Forelimb muscle (tissue), 1 donor: ENCODE measurements at regions not wholly inside any gene's neighbourhood (a gene's known extent, or its start where the extent isn't known, plus 50 kb on each side); places are given as distances from the start of the nearest gene placed in this dataset.

Experiments
- DNase-seq: peaks from one replicate; pipeline ENCODE4 v3.0.0-alpha.2; 2013; ENCODE audit warnings: low read depth

- DNase-seq, result no peak
Observed at GRCh38 chr1:62370594-62370993, 51.4 kb upstream of the KANK4 start.

GRCh38 chr1:62371375-62371774 lies 52.1 kb upstream of the KANK4 start:
- no peak for DNase-seq

GRCh38 chr1:62373221-62373620 lies 54.0 kb upstream of the KANK4 start:
- no peak for DNase-seq

- no peak for DNase-seq
Observed at GRCh38 chr1:62377043-62377562, 57.9 kb upstream of the KANK4 start.

GRCh38 chr1:62380181-62380580 lies 56.7 kb upstream of the USP1 start:
- DNase-seq, result no peak

- no peak for DNase-seq
Observed at GRCh38 chr1:62381831-62382657, 54.8 kb upstream of the USP1 start.

- no peak for DNase-seq
Observed at GRCh38 chr1:62382658-62382955, 54.2 kb upstream of the USP1 start.

- peak; percentile 68 for DNase-seq
Observed at GRCh38 chr1:62384276-62385005, 52.4 kb upstream of the USP1 start.

GRCh38 chr1:62385923-62386322 lies 50.9 kb upstream of the USP1 start:
- no peak for DNase-seq

GRCh38 chr1:62386351-62387121 lies 50.3 kb upstream of the USP1 start:
- DNase-seq, result no peak
